GM10266 (cell line): ENCODE measurements at regions not wholly inside any gene's neighbourhood (a gene's known extent, or its start where the extent isn't known, plus 50 kb on each side); places are given as distances from the start of the nearest gene placed in this dataset.

Experiments used
- DNase-seq: peaks from one replicate; pipeline ENCODE4 v3.0.0; 2012; ENCODE audit errors: extremely low spot score
- CTCF ChIP-seq: IDR thresholded peaks from 2 replicates; pipeline ENCODE4 v1.5.1; 2012; ENCODE audit warnings: mild to moderate bottlenecking, low read depth; ENCODE audit not compliant: control insufficient read depth, insufficient read depth; ENCODE audit errors: missing control alignments

DNA sequence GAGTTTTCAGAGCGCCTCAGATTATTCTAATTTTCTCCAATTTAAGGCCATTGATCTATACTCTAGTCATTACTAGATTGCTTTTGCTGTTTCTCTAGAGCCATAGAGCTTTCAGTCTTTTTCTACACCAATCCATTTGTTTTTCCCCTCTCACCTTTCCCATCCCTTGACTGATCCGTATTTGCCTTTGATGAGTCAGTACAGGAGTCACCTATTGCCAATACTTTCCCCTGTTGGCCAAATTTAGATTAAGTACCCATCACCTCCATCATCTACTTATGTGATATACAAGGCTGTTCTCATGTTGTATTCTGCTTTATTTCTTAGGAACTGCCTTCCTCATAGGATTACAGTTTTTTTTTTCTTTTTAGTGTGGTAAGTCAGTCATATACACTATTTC lies 463.2 kb downstream of the KLF12 start:
- no peak for DNase-seq
- TF ChIP-seq CTCF = no peak

- no peak for TF ChIP-seq CTCF
- no peak for DNase-seq
Observed at GRCh38 chr13:73667756-73668155, 466.4 kb downstream of the KLF12 start.

DNA sequence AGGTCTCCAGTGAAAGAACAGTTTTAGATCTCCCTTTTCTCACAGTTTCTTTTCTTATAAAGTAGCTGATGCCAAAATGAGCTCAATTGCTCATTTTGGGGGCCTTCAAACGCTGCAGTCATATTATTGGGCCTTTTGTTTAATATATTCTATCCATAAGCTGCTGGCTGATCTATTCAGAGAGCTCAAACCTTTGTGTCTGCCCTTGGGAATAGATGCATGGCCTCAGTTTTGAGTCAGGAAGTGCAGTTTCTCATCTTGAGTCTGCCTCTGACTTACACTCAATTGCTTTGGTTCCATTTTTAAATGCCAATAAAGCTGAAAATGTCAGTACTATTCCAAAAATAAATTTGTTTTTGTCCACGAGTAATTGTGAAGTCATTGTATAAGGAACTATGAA lies 468.9 kb downstream of the KLF12 start:
- no peak for DNase-seq
- TF ChIP-seq CTCF = no peak

DNA sequence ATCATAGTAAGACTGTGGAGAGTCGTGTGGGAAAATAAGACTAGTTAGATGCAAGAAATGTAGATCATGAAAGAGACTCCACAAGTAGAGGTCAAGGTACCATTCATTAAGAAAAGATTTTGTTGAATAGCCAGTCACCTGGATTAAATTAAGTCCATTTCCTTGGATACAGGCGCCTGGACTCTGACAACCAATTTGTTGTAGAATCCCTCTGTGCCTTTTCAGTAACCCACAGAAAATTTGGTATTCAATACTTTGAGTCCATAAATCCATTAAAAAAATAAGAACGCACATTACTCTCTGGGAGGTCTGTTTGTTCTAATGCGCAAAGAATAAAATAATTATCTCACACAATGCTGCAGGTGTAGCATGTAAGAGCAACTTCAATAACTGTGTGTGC lies 469.4 kb downstream of the KLF12 start:
- TF ChIP-seq CTCF = no peak
- DNase-seq = no peak

GRCh38 chr13:73662833-73663232 lies 471.4 kb downstream of the KLF12 start:
- no peak for DNase-seq
- no peak for TF ChIP-seq CTCF

DNA sequence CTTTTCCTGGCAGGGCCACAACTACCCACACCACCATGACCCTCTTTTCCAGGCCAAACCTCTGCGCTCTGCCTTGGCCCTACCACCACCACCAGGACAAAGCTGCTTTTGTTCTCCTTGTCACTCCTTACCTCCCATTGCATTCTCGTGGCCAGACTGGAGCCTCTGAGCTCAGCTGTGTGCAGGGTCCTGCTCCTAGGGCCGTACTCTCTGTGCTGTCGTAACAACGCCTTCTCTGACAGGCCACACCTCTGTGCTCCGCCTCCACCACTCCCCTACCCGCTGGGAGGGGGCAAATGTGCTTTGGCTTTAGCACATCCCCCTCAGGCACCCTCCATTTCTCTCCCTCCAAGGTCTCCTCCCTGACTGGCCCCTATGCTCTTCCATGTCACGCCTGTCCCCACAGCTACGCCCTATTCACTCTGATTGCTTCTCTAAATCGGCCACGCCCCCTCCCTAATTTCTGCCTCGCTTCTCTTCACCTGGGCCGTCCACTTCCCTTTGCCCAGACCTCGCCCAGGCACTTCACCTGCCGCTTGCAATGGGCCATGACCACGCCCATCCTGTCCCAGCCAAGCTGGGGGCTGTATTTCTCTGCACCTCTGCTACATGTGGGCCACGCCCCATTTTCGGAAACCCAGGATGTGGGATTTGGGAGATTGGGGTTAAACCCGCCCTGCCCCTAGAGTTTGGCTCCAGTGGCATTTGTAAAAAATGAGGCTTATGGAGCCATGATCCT lies 472.3 kb downstream of the KLF12 start:
- no peak for DNase-seq
- TF ChIP-seq CTCF = no peak

DNA sequence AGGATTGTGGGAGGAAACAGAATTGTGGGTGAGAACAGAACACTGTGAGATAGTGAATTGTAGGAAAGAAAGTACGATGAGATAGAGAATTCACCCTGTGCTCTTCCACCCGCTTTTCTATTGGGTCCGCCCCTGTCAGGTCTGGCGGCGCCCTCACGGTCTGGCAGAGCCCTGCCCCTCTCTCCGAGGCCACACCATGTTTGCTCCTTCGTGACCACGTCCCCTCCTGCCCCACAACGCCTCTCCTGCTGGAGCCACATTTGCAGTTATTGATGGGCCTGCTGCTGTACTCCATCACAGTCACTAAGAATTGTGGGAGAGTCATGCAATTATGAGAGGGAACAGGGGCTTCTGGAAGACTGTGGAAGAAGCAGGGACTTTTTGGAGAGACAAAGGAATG lies 473.1 kb downstream of the KLF12 start:
- DNase-seq = no peak
- no peak for TF ChIP-seq CTCF
